MCF 10A (cell line): ENCODE measurements at regions not wholly inside any gene's neighbourhood (a gene's known extent, or its start where the extent isn't known, plus 50 kb on each side); places are given as distances from the start of the nearest gene placed in this dataset.
"Not testable (repeated sequence)": the region's sequence is repeated elsewhere in the genome, so short reads cannot be mapped to it uniquely, and the experiment has no call there.

Experiments
- BruUV-seq: library from RNA; stranded (reverse); fragments of 400-500 nt; replicated peaks from 2 replicates; lab custom pipeline; 2021; lab: Mats Ljungman, UMichigan
- CTCF ChIA-PET: fragments of 300-600 bp; sonication (Branson Sonifier 250); formaldehyde crosslinking; extraction: SDS; loops from one replicate; lab custom pipeline; 2021; ENCODE audit warnings: antibody characterized with exemption, inconsistent platforms; lab: Yijun Ruan, JAX
- POLR2A ChIA-PET: fragments of 300-600, 350-650 bp; sonication (Branson Sonifier 250); formaldehyde crosslinking; extraction: SDS; loops from one replicate; lab custom pipeline; 2020; ENCODE audit warnings: antibody characterized with exemption, inconsistent platforms; lab: Yijun Ruan, JAX
- DNase-seq: peaks from one replicate; pipeline ENCODE4 v3.0.0-alpha.2; 2018; ENCODE audit not compliant: unreplicated experiment
- H3K27ac Mint-ChIP-seq: one replicate; pipeline ENCODE4 v1.8.0; 2022; ENCODE audit warnings: mild to moderate bottlenecking, low read depth, mixed read lengths; ENCODE audit not compliant: unreplicated experiment
- H3K27me3 Mint-ChIP-seq: one replicate; pipeline ENCODE4 v1.8.0; 2022; ENCODE audit warnings: mixed read lengths; ENCODE audit not compliant: insufficient read depth, unreplicated experiment
- H3K36me3 Mint-ChIP-seq: one replicate; pipeline ENCODE4 v1.8.0; 2022; ENCODE audit warnings: mild to moderate bottlenecking, moderate library complexity, mixed read lengths; ENCODE audit not compliant: insufficient read depth, unreplicated experiment
- H3K4me1 Mint-ChIP-seq: one replicate; pipeline ENCODE4 v1.8.0; 2022; ENCODE audit warnings: mixed read lengths; ENCODE audit not compliant: insufficient read depth, unreplicated experiment
- H3K4me3 Mint-ChIP-seq: one replicate; pipeline ENCODE4 v1.8.0; 2022; ENCODE audit warnings: mild to moderate bottlenecking, moderate library complexity, mixed read lengths; ENCODE audit not compliant: unreplicated experiment
- H3K9me3 Mint-ChIP-seq: one replicate; pipeline ENCODE4 v1.8.0; 2022; ENCODE audit warnings: mixed read lengths; ENCODE audit not compliant: unreplicated experiment
- intact Hi-C: fragments of 100-400 bp; cut with micrococcal nuclease; formaldehyde crosslinking; loops from 2 replicates; pipeline ENCODE4 v1.14.1; 2022
- TF ChIP-seq, protein P1 (sequence below): fragments of 200-600 bp; IDR thresholded peaks from one replicate; pipeline ENCODE4 v1.8.0; 2022; ENCODE audit warnings: antibody characterized with exemption, mild to moderate bottlenecking; ENCODE audit not compliant: unreplicated experiment

GRCh38 chr4:188434643-188435042 is 295.4 kb downstream of the TRIML1 start:
- intact Hi-C loops, result no loop called here
- CTCF ChIA-PET, result no interaction called here

DNA sequence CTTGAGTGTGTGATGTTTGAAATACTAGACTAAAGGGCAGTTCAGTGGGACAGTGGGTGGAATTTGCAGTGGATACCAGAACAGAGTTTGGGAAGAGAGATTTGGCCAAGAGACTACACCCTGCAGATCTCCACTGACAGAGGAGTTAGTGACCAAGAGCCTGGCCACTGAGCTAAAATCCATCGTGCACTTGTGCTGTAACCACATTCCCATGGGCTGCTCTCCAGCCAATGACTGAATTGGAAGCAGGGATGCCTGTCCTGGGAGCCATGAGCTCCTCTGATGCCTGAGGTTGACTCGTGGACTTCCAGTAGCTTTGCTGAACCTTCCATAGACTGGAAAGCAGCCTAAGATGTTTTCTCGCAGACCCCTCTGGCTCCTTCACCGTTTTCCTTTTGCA is 296.1 kb downstream of the TRIML1 start:
- TF ChIP-seq, protein P1, sequence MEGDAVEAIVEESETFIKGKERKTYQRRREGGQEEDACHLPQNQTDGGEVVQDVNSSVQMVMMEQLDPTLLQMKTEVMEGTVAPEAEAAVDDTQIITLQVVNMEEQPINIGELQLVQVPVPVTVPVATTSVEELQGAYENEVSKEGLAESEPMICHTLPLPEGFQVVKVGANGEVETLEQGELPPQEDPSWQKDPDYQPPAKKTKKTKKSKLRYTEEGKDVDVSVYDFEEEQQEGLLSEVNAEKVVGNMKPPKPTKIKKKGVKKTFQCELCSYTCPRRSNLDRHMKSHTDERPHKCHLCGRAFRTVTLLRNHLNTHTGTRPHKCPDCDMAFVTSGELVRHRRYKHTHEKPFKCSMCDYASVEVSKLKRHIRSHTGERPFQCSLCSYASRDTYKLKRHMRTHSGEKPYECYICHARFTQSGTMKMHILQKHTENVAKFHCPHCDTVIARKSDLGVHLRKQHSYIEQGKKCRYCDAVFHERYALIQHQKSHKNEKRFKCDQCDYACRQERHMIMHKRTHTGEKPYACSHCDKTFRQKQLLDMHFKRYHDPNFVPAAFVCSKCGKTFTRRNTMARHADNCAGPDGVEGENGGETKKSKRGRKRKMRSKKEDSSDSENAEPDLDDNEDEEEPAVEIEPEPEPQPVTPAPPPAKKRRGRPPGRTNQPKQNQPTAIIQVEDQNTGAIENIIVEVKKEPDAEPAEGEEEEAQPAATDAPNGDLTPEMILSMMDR, result no peak
- CTCF ChIA-PET, result no interaction called here
- no peak overlapping the region for H3K27ac Mint-ChIP-seq

More at GRCh38 chr4:188434643-188435042, 295.4 kb downstream of the TRIML1 start:
- no TSS peak for BruUV-seq
- H3K9me3 Mint-ChIP-seq, result no peaks in the 10 kb centered on the region
- H3K27ac Mint-ChIP-seq, result no peak overlapping the region
- no peak overlapping the region for H3K4me3 Mint-ChIP-seq
- no peaks in the 10 kb centered on the region for H3K27me3 Mint-ChIP-seq
- POLR2A ChIA-PET, result interaction anchor here (0.6 kb wide), 1 partner anchor 33 kb away, joined by 3 read pairs; no protein-coding TSS in a partner anchor
- TF ChIP-seq, protein P1, result no peak
- H3K36me3 Mint-ChIP-seq, result no peaks in the 10 kb centered on the region
- no peak for DNase-seq
- peaks cover 33% of the 10 kb centered on the region for H3K4me1 Mint-ChIP-seq

DNA sequence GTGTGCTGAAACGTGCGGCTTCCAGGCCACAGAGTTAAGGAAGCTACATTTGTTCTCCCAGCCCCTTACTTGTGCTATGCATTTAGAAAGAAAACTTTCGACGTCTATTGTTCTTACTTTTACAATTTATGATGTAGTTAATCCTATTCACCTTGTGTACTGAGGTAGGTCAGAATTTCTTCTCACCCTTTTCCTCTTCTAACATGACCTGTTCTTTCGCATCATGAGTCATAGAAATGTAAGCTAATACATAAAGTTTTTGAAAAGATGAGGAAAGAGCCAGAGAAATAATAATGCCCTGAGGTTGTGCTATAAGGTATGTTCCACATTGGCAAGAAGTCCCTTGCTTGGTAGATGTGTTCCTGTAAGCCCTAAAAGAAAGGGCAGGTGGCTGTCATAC is 298.3 kb downstream of the TRIML1 start:
- BruUV-seq, result no TSS peak
- Mint-ChIP-seq H3K4me1 (peaks cover 28% of the 10 kb centered on the region), H3K36me3 (no peaks in the 10 kb centered on the region), H3K4me3 (no peak overlapping the region), H3K27ac (peak overlapping the region; percentile 2), H3K9me3 (no peaks in the 10 kb centered on the region), H3K27me3 (no peaks in the 10 kb centered on the region)
- ChIA-PET CTCF (interaction anchor here (0.5 to 0.7 kb wide), 3 partner anchors 348 to 1233 kb away, joined by 3 to 4 read pairs (median 3); no protein-coding TSS in a partner anchor), POLR2A (no interaction called here)
- DNase-seq, result peak; percentile 36
- intact Hi-C loops, result no loop called here
- TF ChIP-seq, protein P1, result no peak

More for the DNA sequence above, 296.1 kb downstream of the TRIML1 start:
- Mint-ChIP-seq H3K4me1 (peaks cover 38% of the 10 kb centered on the region), H3K27me3 (no peaks in the 10 kb centered on the region), H3K9me3 (no peaks in the 10 kb centered on the region), H3K36me3 (no peaks in the 10 kb centered on the region), H3K4me3 (no peak overlapping the region)
- BruUV-seq, result no TSS peak
- intact Hi-C loops, result no loop called here
- POLR2A ChIA-PET, result interaction anchor here (0.6 kb wide), 1 partner anchor 34 kb away, joined by 3 read pairs; no protein-coding TSS in a partner anchor
- DNase-seq, result no peak

DNA sequence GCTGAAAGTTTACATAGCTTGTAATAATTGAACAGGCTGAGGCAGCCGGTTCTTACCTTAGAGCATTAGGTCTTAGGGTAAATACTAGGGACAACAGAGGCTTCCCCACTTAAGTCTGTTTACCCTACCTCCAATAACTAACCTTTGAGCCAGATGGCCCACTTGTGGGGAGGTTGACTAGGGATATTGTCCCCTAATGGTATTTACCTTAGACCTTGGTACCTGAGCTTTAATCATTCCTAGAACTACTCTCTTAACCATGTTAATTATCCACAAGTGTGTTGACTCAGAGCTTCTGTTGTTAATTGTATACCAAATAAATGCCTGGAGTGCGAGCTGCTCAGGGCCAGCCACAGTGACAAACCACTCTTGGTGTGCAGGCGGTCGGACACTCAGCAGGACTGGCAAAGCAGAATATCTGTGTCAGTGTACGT is 299.2 kb downstream of the TRIML1 start:
- H3K4me3 Mint-ChIP-seq, H3K9me3 Mint-ChIP-seq, intact Hi-C loops, H3K36me3 Mint-ChIP-seq, H3K27me3 Mint-ChIP-seq, DNase-seq, BruUV-seq: not testable (repeated sequence)
- ChIA-PET POLR2A (interaction anchor here (0.6 kb wide), 2 partner anchors 13 to 874 kb away, joined by 3 to 4 read pairs; no protein-coding TSS in a partner anchor), CTCF (interaction anchor here (0.8 kb wide), 1 partner anchor 722 kb away, joined by 3 read pairs; no protein-coding TSS in a partner anchor)
- Mint-ChIP-seq H3K27ac (peak overlapping the region; percentile 2), H3K4me1 (peaks cover 27% of the 10 kb centered on the region)
